ENCODE measurements at regions not wholly inside any gene's neighbourhood (a gene's known extent, or its start where the extent isn't known, plus 50 kb on each side); places are given as distances from the start of the nearest gene placed in this dataset.

DNA sequence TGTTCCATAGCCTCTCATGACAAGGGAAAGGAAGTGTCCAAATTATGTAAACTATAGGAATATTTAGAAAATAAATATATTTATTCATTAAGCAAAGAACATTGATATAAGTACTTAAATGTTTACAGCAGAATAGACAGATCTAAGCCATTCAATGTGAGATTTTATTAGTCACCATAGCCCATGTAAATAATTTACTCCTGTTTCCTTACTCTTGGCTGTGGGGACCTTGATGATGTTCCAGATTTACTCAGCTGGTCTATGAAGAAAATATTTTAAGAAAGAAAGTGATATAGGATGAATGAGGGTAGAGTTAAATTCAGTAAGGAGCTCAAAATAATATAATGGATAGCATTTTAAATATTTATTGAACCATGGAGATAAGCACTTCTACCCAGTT, 442.6 kb upstream of the KLF6 start:
- TF ChIP-seq, protein P1, sequence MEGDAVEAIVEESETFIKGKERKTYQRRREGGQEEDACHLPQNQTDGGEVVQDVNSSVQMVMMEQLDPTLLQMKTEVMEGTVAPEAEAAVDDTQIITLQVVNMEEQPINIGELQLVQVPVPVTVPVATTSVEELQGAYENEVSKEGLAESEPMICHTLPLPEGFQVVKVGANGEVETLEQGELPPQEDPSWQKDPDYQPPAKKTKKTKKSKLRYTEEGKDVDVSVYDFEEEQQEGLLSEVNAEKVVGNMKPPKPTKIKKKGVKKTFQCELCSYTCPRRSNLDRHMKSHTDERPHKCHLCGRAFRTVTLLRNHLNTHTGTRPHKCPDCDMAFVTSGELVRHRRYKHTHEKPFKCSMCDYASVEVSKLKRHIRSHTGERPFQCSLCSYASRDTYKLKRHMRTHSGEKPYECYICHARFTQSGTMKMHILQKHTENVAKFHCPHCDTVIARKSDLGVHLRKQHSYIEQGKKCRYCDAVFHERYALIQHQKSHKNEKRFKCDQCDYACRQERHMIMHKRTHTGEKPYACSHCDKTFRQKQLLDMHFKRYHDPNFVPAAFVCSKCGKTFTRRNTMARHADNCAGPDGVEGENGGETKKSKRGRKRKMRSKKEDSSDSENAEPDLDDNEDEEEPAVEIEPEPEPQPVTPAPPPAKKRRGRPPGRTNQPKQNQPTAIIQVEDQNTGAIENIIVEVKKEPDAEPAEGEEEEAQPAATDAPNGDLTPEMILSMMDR (IDR thresholded peaks at IDR 0.05): no peak
- no peak for TF ChIP-seq POLR2A (IDR thresholded peaks at IDR 0.05)
- no peak for TF ChIP-seq EP300 (IDR thresholded peaks at IDR 0.05)
